ENCODE measurements at regions not wholly inside any gene's neighbourhood (a gene's known extent, or its start where the extent isn't known, plus 50 kb on each side); places are given as distances from the start of the nearest gene placed in this dataset.
"Not testable (repeated sequence)": the region's sequence is repeated elsewhere in the genome, so short reads cannot be mapped to it uniquely, and the experiment has no call there.

- POLR2A ChIA-PET: interaction anchor here (0.6 kb wide), 1 partner anchor 1162 kb away, joined by 11 read pairs; no protein-coding TSS in a partner anchor
- CTCF ChIA-PET: no interaction called here
Observed at GRCh38 chr1:55520861-55521260, 305.7 kb upstream of the USP24 start.

GRCh38 chr1:55519937-55520683 lies 304.9 kb upstream of the USP24 start:
- ChIA-PET CTCF (no interaction called here), POLR2A (no interaction called here)

GRCh38 chr1:55519276-55519675 lies 304.1 kb upstream of the USP24 start:
- ChIA-PET CTCF (no interaction called here), POLR2A (no interaction called here)

- ChIA-PET POLR2A (no interaction called here), CTCF (no interaction called here)
Observed at GRCh38 chr1:55517036-55517435, 301.9 kb upstream of the USP24 start.

GRCh38 chr1:55514571-55514970 lies 299.4 kb upstream of the USP24 start:
- CTCF ChIA-PET: not testable (repeated sequence)

GRCh38 chr1:55512466-55512865 lies 297.3 kb upstream of the USP24 start:
- CTCF ChIA-PET: no interaction called here
- POLR2A ChIA-PET: no interaction called here

More at GRCh38 chr1:55514571-55514970, 299.4 kb upstream of the USP24 start:
- POLR2A ChIA-PET: not testable (repeated sequence)

GRCh38 chr1:55507578-55507931 lies 292.4 kb upstream of the USP24 start:
- ChIA-PET CTCF (no interaction called here), POLR2A (no interaction called here)

- ChIA-PET POLR2A (no interaction called here), CTCF (no interaction called here)
Observed at GRCh38 chr1:55506740-55507577, 291.8 kb upstream of the USP24 start.

- ChIA-PET POLR2A (no interaction called here), CTCF (no interaction called here)
Observed at GRCh38 chr1:55505326-55505725, 290.2 kb upstream of the USP24 start.

GRCh38 chr1:55504306-55504731 lies 289.2 kb upstream of the USP24 start:
- ChIA-PET CTCF (no interaction called here), POLR2A (no interaction called here)

GRCh38 chr1:55503663-55504305 lies 288.6 kb upstream of the USP24 start:
- ChIA-PET CTCF (no interaction called here), POLR2A (no interaction called here)

- ChIA-PET CTCF (no interaction called here), POLR2A (no interaction called here)
Observed at GRCh38 chr1:55500601-55501000, 285.4 kb upstream of the USP24 start.

- CTCF ChIA-PET: no interaction called here
- POLR2A ChIA-PET: no interaction called here
Observed at GRCh38 chr1:55490547-55490946, 275.4 kb upstream of the USP24 start.

- ChIA-PET CTCF (no interaction called here), POLR2A (no interaction called here)
Observed at GRCh38 chr1:55484173-55484572, 269.0 kb upstream of the USP24 start.

- ChIA-PET CTCF (no interaction called here), POLR2A (no interaction called here)
Observed at GRCh38 chr1:55483523-55483922, 268.4 kb upstream of the USP24 start.

GRCh38 chr1:55481634-55482033 lies 266.5 kb upstream of the USP24 start:
- ChIA-PET POLR2A (no interaction called here), CTCF (interaction anchor here (0.7 kb wide), 1 partner anchor 253 kb away, joined by 3 read pairs; no protein-coding TSS in a partner anchor)

GRCh38 chr1:55480029-55480795 lies 265.0 kb upstream of the USP24 start:
- POLR2A ChIA-PET: no interaction called here
- CTCF ChIA-PET: no interaction called here

GRCh38 chr1:55478742-55479141 lies 263.6 kb upstream of the USP24 start:
- CTCF ChIA-PET: no interaction called here
- POLR2A ChIA-PET: no interaction called here

GRCh38 chr1:55477953-55478352 lies 262.8 kb upstream of the USP24 start:
- POLR2A ChIA-PET: no interaction called here
- CTCF ChIA-PET: no interaction called here

GRCh38 chr1:55476445-55477015 lies 261.4 kb upstream of the USP24 start:
- ChIA-PET CTCF (interaction anchor here (1.7 kb wide), 1 partner anchor 102 kb away, joined by 3 read pairs; no protein-coding TSS in a partner anchor), POLR2A (no interaction called here)

Measured in activated CD8-positive, alpha-beta memory T cell treated with anti-CD3 and anti-CD28 coated beads for 36 hours (primary cell).